ENCODE measurements at regions not wholly inside any gene's neighbourhood (a gene's known extent, or its start where the extent isn't known, plus 50 kb on each side); places are given as distances from the start of the nearest gene placed in this dataset.
A peak's percentile ranks its signal among the peaks of the same experiment; 100 is the strongest.
"Not testable (repeated sequence)": the region's sequence is repeated elsewhere in the genome, so short reads cannot be mapped to it uniquely, and the experiment has no call there.

DNA sequence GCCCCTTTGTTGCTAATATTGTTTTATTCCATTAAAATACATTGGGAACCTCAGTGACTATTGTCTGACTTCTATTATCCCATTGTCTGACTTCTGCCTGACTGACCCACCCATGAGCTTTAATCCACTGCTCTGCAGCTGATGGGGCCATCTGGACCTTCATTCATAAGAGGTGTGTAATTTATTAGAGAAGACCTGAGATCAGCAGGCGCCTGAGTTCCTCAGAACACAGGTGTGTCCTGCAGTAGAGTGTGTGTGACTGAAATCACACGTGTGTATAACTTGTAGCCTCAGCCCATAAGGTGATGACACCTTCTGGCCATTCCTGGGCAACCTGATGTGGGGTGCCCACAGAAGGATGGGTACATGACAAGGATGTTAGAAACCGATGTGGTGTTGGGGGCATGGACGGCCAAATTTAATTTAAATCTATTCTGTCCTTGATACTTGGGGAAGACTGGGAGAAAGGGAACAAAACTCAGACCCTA is 821.0 kb downstream of the TMEM121 start:
- DNase-seq = no peak

DNA sequence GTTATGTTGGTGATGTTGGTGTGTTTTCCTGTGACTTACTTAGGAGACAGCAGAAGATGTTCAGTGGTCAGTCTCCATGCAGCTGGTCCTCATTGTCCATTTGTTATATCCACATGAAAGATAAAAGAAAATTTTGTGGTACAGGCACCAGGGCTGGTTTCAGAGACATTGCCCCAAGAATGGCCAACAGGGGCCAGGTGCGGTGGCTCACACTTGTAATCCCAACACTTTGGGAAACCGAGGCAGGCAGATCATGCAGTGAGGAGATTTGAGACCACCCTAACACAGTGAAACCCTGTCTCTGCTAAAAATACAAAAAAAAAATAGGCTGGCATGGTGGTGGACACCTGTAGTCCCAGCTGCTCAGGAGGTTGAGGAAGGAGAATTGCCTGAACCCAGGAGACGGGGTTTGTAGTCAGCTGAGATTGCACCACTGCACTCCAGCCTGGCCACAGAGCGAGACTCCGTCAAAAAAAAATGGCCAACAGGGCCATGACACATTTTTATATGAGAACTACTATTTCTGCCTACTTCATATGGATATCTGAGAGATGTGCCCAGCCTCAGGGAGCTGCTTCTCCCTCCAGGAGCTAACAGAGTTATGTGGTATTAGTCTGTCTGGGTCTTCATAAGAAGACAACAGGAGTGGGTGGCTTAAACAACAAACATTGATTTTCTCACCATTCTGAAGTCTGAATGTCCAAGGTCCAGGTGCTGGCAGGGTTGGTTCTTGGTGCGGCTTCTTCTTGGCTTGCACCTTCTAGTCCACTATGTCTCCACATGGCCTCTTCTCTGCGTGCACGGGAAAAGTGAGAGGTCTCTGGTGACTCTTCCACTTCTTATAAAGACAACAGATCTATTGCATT is 821.7 kb downstream of the TMEM121 start:
- DNase-seq = no peak

DNA sequence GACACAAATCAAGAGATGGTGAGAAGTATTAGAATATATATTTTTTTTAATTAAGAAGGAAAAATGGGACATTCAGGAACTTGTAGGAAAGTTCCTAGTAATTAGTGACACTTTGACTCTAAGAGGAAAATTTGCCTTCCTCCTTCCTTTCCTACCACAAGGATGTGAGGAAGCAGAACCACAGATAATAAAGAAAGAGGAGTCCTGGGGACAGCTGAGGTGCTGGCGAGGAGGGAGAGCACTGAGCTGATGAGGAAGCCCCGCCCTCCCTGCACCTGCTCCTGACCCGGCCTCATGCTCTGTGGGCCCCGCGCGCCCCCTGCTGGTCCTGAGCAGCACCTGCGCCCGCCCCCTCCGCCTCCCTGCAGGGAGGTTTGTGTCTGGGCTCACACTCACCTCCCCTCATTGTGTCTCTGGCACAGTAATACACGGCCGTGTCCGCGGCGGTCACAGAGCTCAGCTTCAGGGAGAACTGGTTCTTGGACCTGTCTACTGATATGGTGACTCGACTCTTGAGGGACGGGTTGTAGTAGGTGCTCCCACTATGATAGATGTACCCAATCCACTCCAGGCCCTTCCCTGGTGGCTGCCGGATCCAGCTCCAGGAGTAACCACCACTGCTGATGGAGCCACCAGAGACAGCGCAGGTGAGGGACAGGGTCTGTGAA is 822.6 kb downstream of the TMEM121 start:
- not testable (repeated sequence) for DNase-seq

DNA sequence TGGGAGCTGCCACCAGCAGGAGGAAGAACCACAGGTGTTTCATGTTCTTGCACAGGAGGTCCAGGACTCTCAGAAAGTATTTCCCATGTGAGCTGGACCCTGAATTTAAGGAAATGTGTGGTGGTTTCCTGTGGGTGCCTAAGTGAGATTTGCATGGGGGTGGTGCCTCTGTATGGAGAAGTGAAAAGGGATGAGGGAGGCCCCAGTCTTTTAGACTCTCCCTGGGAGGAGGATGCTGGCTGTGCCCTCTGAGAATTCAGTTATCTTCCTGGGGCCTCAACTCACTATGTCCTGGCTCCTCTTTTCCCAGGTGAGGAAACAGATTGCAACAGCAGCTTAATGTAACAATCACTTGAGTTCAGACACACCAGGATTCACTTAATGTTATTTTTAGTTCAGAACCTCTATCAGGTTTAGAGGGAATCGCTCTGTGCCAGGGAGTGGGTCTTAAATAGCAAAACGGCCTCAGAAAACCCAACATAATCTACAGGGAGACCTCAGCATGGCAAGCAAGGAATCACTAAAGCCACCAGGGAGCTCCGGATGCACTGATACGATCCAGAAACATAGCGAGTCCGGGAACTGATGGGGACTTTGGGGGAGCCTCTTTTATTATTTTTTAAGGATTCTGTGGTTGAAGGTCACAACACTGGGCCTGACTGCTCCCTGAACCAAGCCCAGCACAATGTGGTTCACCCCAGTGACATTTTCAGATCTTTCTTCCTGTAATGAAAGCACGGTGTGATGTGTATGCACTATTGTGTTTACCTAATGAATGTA is 823.5 kb downstream of the TMEM121 start:
- DNase-seq = not testable (repeated sequence)

DNA sequence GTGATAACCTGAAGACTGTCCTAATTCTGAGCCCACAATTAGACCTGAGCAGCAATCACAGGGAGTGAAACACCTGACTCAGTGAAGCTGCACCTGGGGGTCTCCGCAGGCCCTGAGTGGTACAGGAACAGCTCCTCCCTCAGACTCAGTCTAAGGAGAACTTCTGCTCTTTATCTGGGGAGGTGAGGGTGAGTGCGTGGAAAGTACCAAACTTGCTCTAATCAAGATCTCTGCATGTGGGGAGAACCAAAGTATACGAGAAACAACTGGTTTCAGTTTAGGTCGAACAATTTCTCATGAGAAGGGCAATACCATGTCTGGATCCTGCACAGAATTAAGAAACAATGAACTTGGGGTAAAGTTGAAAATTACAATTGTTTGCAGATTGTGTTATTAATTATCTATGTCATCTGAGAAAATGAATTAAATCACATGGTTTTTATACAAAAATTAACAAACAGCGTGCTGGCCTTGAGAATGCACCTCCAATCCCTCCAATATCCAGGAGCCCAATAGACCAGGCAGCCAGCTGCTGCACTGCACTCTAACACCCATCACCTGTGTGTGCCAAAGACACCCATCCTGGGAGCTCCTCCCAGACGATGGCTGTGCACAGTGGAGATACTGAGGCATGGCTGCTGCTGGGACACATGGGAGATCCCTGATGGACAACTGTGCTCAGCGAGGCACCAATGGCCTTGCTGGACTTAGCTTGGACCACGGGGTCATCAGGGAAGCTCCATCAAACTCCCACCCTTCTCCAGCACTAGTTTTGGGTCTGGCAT is 828.8 kb downstream of the TMEM121 start:
- not testable (repeated sequence) for DNase-seq

DNA sequence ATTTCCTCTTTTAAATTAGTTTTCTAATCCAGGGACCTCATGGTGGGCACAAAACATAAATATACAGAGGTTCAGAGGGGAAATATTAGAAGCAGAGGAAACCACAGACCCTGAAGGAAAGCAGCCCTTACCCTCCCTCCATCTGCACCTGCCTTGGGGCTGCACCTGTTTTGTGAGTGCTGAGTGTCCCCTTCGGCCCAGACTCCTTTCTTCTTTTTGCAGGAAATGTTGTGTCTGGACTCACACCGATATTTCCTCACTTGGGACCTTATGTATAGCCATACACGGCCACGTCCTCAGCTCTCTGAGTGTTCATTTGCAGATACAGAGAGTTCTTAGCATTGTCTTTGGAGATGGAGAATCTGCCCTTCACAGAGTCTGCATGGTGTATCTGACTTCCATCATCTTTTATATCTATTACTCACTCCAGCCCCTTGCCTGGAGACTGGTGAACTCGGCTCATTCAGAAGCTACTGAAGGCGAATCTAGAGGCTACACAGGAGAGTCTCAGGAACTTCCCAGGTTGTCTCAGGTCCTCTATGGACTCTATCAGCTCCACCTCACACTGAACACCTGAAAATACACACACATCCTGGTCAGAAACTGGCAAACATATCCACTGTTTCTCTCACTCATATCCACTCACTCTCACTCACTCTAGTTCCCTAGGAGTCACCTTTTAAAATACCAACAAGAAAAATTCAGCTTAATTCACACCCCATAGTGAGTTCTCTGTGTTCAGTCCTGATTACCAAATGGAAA is 829.7 kb downstream of the TMEM121 start:
- DNase-seq = not testable (repeated sequence)

DNA sequence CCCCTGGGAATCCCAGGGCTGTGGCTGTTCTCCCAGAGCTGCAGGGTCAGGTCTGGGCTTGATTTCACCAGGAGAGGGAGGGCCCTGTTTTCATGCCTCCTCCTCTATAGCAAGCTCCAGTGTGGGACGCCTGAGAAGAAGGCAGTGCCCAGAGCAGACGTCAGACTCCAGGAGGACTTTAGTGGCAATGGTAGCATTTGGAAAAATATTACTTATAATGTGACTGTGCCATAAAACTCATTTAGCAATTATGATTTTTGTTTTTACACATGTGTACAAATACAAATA is 830.2 kb downstream of the TMEM121 start:
- DNase-seq = not testable (repeated sequence)

DNA sequence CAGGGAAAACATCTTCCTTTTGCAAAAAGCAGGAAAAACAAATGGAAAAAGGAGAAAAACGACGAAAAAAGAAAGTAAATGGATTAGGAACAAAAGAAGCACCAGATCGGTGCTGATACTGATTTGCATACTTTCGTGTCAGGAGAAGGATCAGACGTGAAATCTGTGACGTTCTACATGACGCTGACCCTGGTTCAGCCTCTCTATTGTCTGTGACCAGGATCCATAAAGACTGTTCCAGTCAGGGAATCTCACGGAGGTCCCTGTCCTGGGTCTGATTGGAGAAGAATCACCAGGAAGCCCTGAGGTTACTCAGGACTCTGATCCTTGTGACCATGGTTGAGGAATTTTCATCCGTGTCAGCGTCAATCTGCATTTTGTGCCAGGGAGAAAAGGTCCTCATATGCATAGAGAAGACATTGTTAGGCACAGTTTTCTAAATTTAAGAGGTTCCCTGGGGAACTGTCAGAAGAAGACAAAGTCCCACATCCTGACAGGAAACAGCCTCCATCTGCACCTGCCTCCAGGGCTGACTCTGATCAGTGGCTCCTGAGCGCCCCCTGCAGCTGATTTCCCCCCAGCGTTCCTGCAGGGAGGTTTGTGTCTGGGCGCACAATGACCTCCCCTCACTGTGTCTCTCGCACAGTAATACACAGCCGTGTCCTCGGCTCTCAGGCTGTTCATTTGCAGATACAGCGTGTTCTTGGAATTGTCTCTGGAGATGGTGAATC is 832.9 kb downstream of the TMEM121 start:
- DNase-seq = not testable (repeated sequence)

DNA sequence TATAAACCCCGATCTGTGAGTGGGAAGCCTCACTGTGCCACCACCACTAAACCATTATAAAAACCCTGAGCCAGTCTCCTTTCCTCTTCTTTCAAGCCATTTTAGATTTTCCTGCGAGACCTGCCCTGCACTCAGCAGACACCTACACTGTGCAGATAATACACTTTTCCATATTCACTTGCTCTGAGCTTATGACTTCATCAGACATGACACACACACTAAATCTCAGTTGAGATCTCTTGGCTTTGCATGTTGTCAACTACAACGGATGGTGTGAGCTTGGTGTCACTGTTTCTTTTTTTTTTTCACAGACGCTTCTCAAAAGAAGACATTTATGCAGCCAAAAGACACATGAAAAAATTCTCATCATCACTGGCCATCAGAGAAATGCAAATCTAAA is 839.0 kb downstream of the TMEM121 start:
- not testable (repeated sequence) for DNase-seq

DNA sequence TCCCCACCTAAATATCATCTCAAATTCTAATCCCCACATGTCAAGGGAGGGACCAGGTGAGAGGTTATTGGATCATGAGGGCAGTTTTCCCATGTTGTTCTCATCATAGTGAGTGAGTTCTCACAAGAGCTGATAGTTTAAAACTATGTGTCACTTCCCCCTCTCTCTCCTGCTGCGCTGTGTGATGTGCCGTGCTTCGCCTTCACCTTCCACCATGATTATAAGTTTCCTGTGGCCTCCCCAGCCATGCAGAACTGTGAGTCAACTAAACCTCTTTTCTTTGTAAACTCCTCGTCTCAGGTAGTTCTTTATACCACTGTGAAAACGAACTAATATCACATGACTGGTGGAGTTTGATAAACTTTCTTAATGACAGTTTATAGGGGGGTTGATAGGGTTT is 839.5 kb downstream of the TMEM121 start:
- DNase-seq = not testable (repeated sequence)

DNA sequence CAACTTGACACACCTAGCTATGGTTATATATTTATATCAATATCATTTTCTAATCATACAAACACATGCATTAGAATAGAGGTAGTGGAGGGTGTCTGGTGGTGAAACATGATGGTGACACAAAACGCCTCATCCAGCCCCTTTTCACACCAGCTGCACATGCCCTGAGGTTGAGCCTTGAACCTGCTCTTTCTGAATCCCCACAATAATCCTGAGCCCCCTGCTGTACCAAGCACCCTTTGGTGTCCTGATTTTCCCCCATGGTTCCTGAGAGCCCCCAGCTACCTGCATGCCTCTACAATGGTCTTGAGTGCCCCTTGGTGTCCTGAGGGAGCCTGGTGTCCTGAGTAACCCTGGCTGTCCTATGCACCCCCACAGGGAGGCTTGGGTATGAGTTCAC is 840.6 kb downstream of the TMEM121 start:
- DNase-seq = not testable (repeated sequence)

DNA sequence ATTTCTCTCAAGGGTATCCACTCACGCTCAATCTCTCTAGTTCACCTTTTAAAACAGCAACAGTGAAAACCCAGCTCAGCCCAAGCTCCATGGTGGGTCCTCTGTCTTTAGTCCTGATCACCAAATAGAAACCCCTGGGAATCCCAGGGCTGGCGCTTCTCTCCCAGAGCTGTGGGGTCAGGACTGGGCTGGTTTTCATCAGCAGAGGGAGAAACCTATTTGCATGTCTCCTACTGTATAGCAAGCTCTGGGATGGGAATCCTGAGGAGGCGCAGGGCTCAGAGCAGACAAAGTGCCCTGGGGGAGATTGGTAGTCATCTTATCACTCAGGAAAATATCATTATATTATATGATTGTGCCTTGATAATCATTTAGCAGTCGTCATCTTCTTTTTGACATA is 843.1 kb downstream of the TMEM121 start:
- DNase-seq = not testable (repeated sequence)

DNA sequence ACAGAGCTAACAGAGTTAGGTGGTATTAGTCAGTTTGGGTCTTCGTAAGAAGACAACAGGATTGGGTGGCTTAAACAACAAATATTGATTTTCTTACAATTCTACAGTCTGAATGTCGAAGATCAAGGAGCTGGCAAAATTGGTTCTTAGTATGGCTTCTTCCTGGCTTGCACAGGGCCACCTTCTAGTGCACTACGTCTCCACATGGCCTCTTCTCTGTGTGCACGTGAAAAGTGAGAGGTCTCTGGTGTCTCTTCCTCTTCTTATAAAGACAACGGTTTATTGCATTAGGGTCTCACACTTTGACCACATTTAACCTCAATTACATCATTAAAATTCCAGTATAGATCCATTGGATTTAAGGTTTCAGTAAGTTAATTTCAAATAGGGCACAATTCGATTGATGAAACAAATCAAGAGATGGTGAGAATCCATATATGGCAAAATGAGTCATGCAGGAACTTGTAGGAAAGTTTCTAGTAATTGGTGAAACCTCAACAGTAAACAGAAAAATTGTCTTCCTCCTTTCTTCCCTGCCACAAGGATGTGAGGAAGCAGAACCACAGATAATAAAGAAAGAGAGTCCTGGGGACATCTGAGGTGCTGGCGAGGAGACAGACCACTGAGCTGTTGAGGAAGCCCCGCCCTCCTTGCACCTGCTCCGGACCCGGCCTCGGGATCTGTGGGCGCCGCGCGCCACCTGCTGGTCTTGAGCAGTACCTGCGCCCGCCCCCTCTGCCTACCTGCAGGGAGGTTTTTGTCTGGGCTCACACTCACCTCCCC is 846.7 kb downstream of the TMEM121 start:
- DNase-seq = peak; percentile 56 to 90 (median 78)

DNA sequence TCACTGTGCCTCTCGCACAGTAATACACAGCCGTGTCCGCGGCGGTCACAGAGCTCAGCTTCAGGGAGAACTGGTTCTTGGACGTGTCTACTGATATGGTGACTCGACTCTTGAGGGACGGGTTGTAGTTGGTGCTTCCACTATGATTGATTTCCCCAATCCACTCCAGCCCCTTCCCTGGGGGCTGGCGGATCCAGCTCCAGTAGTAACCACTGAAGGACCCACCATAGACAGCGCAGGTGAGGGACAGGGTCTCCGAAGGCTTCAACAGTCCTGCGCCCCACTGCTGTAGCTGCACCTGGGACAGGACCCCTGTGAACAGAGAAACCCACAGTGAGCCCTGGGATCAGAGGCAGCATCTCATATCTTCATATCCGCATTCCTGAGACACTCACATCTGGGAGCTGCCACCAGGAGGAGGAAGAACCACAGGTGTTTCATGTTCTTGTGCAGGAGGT is 847.3 kb downstream of the TMEM121 start:
- DNase-seq = not testable (repeated sequence)

DNA sequence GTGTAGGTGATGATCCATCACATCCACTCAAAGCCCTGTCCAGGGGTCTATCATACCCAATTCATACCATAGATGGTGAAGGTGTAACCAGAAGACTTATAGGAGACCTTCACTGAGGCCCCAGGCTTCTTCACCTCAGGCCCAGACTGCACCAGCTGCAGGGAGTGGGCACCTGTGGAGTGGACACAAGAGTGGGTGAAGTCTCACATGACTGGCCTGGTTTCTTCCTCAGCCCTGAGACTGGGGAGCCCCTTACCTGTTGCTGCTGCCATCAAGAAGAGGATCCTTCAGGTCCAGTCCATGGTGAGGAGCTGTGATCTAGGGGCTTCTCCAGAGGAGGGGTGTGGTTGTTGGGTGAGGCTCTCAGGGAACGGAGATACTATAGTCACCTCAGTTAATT is 851.0 kb downstream of the TMEM121 start:
- DNase-seq = no peak

DNA sequence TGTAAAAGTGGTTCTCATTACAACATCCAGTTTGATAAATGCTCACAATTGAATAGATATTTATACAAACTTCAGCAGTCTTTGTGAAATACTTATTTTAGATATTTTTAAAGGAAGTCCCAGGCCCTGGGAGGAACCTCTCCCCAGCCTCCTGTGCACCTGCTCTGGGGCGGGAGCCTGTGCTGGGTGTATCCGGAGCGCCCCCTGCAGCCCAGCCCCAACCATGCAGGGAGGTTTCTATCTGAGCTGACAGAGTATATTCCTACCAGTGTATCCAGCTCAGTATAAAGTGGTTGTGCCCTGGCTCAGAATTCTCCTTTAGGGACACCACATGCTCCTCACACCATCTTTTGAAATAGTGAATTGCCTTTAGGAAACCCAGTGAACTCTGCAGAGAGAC is 851.8 kb downstream of the TMEM121 start:
- DNase-seq = no peak

DNA sequence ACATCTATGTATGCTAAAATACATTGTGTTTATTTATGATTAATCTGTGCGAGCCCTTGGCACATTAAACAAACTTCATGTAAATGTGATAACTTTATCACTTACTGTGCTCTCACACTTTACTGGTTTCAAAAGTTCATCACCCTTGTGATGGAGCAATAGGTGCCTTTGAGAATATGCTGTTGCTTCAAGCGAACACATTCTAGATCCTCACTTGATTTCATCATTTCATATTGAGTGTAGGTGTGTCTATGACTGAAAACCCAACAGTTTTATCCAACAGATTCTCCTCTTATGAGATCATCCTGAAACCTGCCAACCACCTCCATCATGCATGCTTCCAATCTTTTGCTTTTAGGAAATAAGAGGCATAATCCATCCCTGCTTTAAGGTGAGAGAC is 854.4 kb downstream of the TMEM121 start:
- DNase-seq = no peak

DNA sequence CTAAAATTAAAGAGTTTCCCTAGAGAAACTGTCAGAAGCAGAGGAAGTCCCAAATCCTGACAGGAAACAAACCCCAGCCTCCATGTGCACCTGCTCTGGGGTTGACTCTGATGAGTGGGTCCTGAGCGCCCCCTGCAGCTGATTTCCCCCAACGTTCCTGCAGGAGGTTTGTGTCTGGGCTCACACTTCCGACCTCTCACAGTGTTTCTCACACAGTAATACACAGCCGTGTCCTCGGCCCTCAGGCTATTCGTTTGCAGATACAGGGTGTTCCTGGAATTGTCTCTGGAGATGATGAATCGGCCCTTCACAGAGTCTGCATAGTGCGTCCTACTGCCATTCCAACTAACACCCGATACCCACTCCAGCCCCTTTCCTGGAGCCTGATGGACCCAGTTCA is 862.8 kb downstream of the TMEM121 start:
- peak in 1 of 3 experiments; percentile 30 for DNase-seq

DNA sequence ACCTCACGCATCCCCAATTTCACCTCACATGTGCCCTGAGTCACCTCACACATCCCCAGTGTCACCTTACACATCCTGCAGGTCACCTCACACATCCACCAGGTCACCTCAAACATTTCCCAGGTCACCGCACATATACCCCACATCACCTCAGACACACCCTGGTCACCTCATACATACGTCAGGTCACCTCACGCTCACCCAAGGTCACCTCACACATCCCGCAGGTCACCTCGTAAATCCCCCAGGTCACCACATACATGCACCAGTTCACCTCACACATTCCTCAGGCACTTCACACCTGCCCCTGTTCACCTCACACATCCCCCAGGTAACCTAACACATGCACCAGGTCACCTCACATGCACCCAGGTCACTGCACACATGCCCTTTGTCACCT is 864.0 kb downstream of the TMEM121 start:
- DNase-seq = no peak

DNA sequence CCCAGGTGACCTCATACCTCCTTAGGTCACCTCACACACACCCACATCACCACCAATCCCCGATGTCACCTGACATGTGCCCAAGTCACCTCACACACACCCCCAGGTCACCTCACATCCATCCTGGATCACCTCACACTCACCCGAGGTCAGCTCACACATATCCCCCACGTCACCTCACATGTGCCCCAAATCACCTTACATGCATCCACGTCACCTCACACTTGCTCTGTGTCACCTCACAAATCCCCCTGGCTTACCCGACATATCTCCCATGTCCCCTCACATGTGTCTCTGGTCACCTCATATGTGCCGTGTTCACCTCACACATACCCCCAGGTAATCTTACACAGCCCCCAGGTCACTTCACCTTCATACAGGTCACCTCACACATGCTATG is 864.6 kb downstream of the TMEM121 start:
- DNase-seq = no peak
